Thyroid gland (tissue), 4 donors: ENCODE measurements at regions not wholly inside any gene's neighbourhood (a gene's known extent, or its start where the extent isn't known, plus 50 kb on each side); places are given as distances from the start of the nearest gene placed in this dataset.

ENCODE experiments used
- DNase-seq, 2 donors: peaks; one replicate each; pipeline ENCODE4 v3.0.0-alpha.2; 2019
- H3K27ac ChIP-seq, 3 donors: fragments of 200-600 bp; sonication (generic); 1 replicate in 2 of 3; 2 replicates in 1 of 3; pipeline ENCODE4 v1.5.1; 2016 to 2019; ENCODE audit warnings: mild to moderate bottlenecking in 1 of 3, moderate library complexity in 1 of 3
- H3K27me3 ChIP-seq: fragments of 200-600 bp; sonication (generic); one replicate; pipeline ENCODE4 v1.5.1; 2019
- H3K36me3 ChIP-seq, 2 donors: fragments of 200-600 bp; sonication (generic); one replicate each; pipeline ENCODE4 v1.5.1; 2016 to 2019
- H3K4me1 ChIP-seq, 2 donors: fragments of 200-600 bp; sonication (generic); one replicate each; pipeline ENCODE4 v1.5.1; 2017 to 2019
- H3K4me3 ChIP-seq, 3 donors: fragments of 200-600 bp; sonication (generic); replicated peaks in 1 of 3; 1 replicate in 2 of 3; 2 replicates in 1 of 3; pipeline ENCODE4 v1.5.1; 2016; ENCODE audit warnings: mild to moderate bottlenecking in 1 of 3
- H3K9me3 ChIP-seq: fragments of 200-600 bp; sonication (generic); one replicate; pipeline ENCODE4 v1.5.1; 2017
- CTCF ChIP-seq, 6 experiments: fragments of 200-600 bp in 3 of 6; fragments of 450-650 bp in 3 of 6; sonication (generic) in 3 of 6; IDR thresholded peaks; one replicate each; pipeline ENCODE4 v1.5.1; 2016 to 2019; ENCODE audit warnings: antibody characterized with exemption in 6 of 6, mild to moderate bottlenecking in 2 of 6, inconsistent platforms in 1 of 6, moderate library complexity in 1 of 6
- POLR2A ChIP-seq, 2 donors: fragments of 450-650 bp; IDR thresholded peaks; one replicate each; pipeline ENCODE4 v1.6.1; 2017; ENCODE audit warnings: antibody characterized with exemption in 2 of 2, mild to moderate bottlenecking in 2 of 2, moderate library complexity in 1 of 2
- WGBS, 2 donors: methylation state at CpG; one replicate each; pipeline ENCODE4 v1.1.5; 2017; 5-methylcytosine and 5-hydroxymethylcytosine counted together
- intact Hi-C: fragments of 100-400 bp; cut with DNase I; formaldehyde crosslinking; loops from one replicate; pipeline ENCODE4 v1.15.1; 2023

- TF ChIP-seq POLR2A (IDR thresholded peaks at IDR 0.05) (no peak), CTCF (IDR thresholded peaks at IDR 0.05) (no peak)
- DNase-seq, result no peak
- WGBS, 2 donors, result 85 to 93% methylated on average over 10 of the region's 10 CpGs
- no peaks in the 10 kb centered on the region for H3K36me3 ChIP-seq
- intact Hi-C loops, result no loop called here
- no peaks in the 10 kb centered on the region for H3K9me3 ChIP-seq
- no peak overlapping the region for H3K4me3 ChIP-seq
- no peak overlapping the region for H3K27ac ChIP-seq
- H3K27me3 ChIP-seq, result peaks cover 5% of the 10 kb centered on the region
- peaks cover 12 to 13% of the 10 kb centered on the region in 2 donors for H3K4me1 ChIP-seq
These were observed 140.3 kb upstream of the RET start for GRCh38 chr10:42936580-42936979.

GRCh38 chr10:42937048-42937447 is 139.8 kb upstream of the RET start:
- H3K4me1 ChIP-seq, result peaks cover 12 to 13% of the 10 kb centered on the region in 2 donors
- 90 to 97% methylated on average over 7 of the region's 7 CpGs for WGBS, 2 donors
- no peak overlapping the region for H3K27ac ChIP-seq
- H3K4me3 ChIP-seq, result no peak overlapping the region
- DNase-seq, result no peak
- no peaks in the 10 kb centered on the region for H3K36me3 ChIP-seq
- H3K27me3 ChIP-seq, result peaks cover 5% of the 10 kb centered on the region
- no peaks in the 10 kb centered on the region for H3K9me3 ChIP-seq
- intact Hi-C loops, result no loop called here
- no peak for TF ChIP-seq CTCF (IDR thresholded peaks at IDR 0.05)
- no peak for TF ChIP-seq POLR2A (IDR thresholded peaks at IDR 0.05)

DNA sequence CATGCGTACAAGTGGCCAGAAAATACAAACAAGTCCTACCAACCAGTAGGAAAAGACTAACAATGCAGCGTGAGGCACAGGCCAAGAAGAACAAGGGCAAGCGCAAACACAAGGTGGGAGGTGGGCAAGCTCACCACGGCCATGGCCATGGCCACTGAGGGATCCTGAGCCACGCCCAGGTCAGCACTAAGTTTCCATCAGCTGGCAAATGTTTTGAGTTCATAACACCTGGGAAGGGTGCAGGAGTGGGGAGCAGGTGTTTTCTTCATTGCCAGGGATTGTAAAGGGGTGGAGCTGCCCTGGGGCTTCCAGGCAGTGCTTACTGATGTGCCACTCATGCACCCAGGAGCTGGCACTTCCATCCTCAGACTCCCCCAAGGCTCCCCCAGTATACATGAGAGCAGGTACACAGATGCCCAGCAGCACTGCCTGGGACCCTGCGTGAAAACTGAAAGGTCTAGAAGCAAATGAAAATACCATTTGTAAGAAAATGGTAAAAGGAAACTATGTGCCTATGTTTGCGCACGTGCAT is 139.2 kb upstream of the RET start:
- Histone ChIP-seq H3K36me3 (no peaks in the 10 kb centered on the region), H3K27me3 (peaks cover 4% of the 10 kb centered on the region), H3K27ac (no peak overlapping the region), H3K9me3 (no peaks in the 10 kb centered on the region), H3K4me1 (peaks cover 12 to 13% of the 10 kb centered on the region in 2 donors), H3K4me3 (no peak overlapping the region)
- TF ChIP-seq POLR2A (IDR thresholded peaks at IDR 0.05) (no peak), CTCF (IDR thresholded peaks at IDR 0.05) (no peak)
- intact Hi-C loops, result no loop called here
- WGBS, 2 donors, result 79 to 83% methylated on average over 8 of the region's 8 CpGs
- DNase-seq, result no peak

DNA sequence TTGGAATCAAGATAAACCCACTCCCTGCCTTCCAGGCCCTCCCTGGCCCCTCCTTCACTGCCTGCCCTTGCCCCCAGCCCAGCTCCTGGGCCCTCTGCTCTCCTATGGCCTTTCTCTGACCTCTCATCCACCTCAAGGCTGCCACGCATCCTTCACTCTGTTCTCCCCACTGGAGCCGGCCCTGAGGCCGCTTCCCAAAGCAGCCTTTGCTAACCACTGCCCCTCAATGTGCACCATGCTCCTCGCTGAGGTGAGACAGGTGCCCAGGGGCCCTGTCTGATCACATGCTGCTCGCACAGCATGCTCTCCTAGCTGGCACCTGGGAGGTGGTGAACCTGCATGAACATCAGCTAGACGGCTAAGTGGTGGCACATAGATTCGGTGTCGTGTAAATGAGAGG is 138.5 kb upstream of the RET start:
- TF ChIP-seq POLR2A (IDR thresholded peaks at IDR 0.05) (no peak), CTCF (IDR thresholded peaks at IDR 0.05) (no peak)
- Histone ChIP-seq H3K27me3 (no peaks in the 10 kb centered on the region), H3K36me3 (no peaks in the 10 kb centered on the region), H3K4me1 (peaks cover 6 to 8% of the 10 kb centered on the region in 2 donors), H3K27ac (no peak overlapping the region), H3K9me3 (no peaks in the 10 kb centered on the region), H3K4me3 (no peak overlapping the region)
- intact Hi-C loops, result no loop called here
- WGBS, 2 donors, result 89 to 91% methylated on average over 8 of the region's 8 CpGs
- DNase-seq, result no peak

GRCh38 chr10:42939237-42939636 is 137.6 kb upstream of the RET start:
- Histone ChIP-seq H3K4me3 (no peak overlapping the region), H3K9me3 (no peaks in the 10 kb centered on the region), H3K27me3 (no peaks in the 10 kb centered on the region), H3K36me3 (no peaks in the 10 kb centered on the region), H3K4me1 (no peaks in the 10 kb centered on the region), H3K27ac (no peak overlapping the region)
- TF ChIP-seq POLR2A (IDR thresholded peaks at IDR 0.05), result no peak
- TF ChIP-seq CTCF (IDR thresholded peaks at IDR 0.05), result no peak
- 85 to 88% methylated on average over 11 of the region's 11 CpGs for WGBS, 2 donors
- intact Hi-C loops, result no loop called here
- no peak for DNase-seq
